H9 (cell line): ENCODE measurements at regions not wholly inside any gene's neighbourhood (a gene's known extent, or its start where the extent isn't known, plus 50 kb on each side); places are given as distances from the start of the nearest gene placed in this dataset.

Experiments used
- DNase-seq: peaks from one replicate; pipeline ENCODE4 v3.0.0-alpha.2; 2017
- H2AFZ ChIP-seq: one replicate; pipeline ENCODE4 v1.6.1; 2013; ENCODE audit warnings: mild to moderate bottlenecking, low read length, control low read depth, moderate library complexity
- H2AK5ac ChIP-seq: 2 replicates; pipeline ENCODE4 v1.6.1; 2013; ENCODE audit warnings: low read length, control low read depth, mixed read lengths; ENCODE audit not compliant: insufficient read length
- H2BK120ac ChIP-seq: one replicate; pipeline ENCODE4 v1.6.1; 2013; ENCODE audit warnings: low read depth, mild to moderate bottlenecking, low read length, control low read depth, inconsistent platforms; ENCODE audit not compliant: poor library complexity, severe bottlenecking
- H2BK12ac ChIP-seq: 2 replicates; pipeline ENCODE4 v1.6.1; 2013; ENCODE audit warnings: low read length, control low read depth, mixed read lengths, low read depth; ENCODE audit not compliant: insufficient read length
- H2BK15ac ChIP-seq: 2 replicates; pipeline ENCODE4 v1.6.1; 2013; ENCODE audit warnings: low read depth, low read length, control low read depth
- H2BK20ac ChIP-seq: one replicate; pipeline ENCODE4 v1.6.1; 2013; ENCODE audit warnings: low read depth, mild to moderate bottlenecking, low read length, control low read depth, inconsistent platforms; ENCODE audit not compliant: poor library complexity, severe bottlenecking
- H2BK5ac ChIP-seq: 2 replicates; pipeline ENCODE4 v1.6.1; 2013; ENCODE audit warnings: low read length, control low read depth, mixed read lengths; ENCODE audit not compliant: insufficient read length
- H3K14ac ChIP-seq: 2 replicates; pipeline ENCODE4 v1.6.1; 2013; ENCODE audit warnings: low read length, control low read depth; ENCODE audit not compliant: insufficient read depth
- H3K18ac ChIP-seq: 2 replicates; pipeline ENCODE4 v1.6.1; 2013; ENCODE audit warnings: low read depth, mild to moderate bottlenecking, mixed read lengths, low read length, control low read depth; ENCODE audit not compliant: insufficient read length
- H3K23ac ChIP-seq: 2 replicates; pipeline ENCODE4 v1.6.1; 2013; ENCODE audit warnings: low read length, control low read depth, mixed read lengths, low read depth; ENCODE audit not compliant: insufficient read length
- H3K23me2 ChIP-seq: 2 replicates; pipeline ENCODE4 v1.6.1; 2013; ENCODE audit warnings: low read depth, mild to moderate bottlenecking, mixed read lengths, low read length, control low read depth; ENCODE audit not compliant: insufficient read length, poor library complexity, severe bottlenecking
- H3K27ac ChIP-seq: 2 replicates; pipeline ENCODE4 v1.5.1; 2013; ENCODE audit warnings: low read length, control low read depth, mixed read lengths, low read depth; ENCODE audit not compliant: insufficient read length
- H3K27me3 ChIP-seq: 2 replicates; pipeline ENCODE4 v1.6.1; 2013; ENCODE audit warnings: low read length, control low read depth, inconsistent platforms; ENCODE audit not compliant: insufficient read depth
- H3K4ac ChIP-seq: 2 replicates; pipeline ENCODE4 v1.6.1; 2013; ENCODE audit warnings: low read depth, mild to moderate bottlenecking, control low read depth, inconsistent platforms, low read length, moderate library complexity
- H3K4me1 ChIP-seq: 2 replicates; pipeline ENCODE4 v1.6.1; 2013; ENCODE audit warnings: low read length, control low read depth, inconsistent platforms; ENCODE audit not compliant: insufficient read depth
- H3K4me2 ChIP-seq: 2 replicates; pipeline ENCODE4 v1.6.1; 2013; ENCODE audit warnings: low read length, control low read depth, mixed read lengths; ENCODE audit not compliant: insufficient read length, insufficient read depth
- H3K56ac ChIP-seq: 2 replicates; pipeline ENCODE4 v1.6.1; 2013; ENCODE audit warnings: low read depth, mild to moderate bottlenecking, mixed read lengths, low read length, control low read depth; ENCODE audit not compliant: insufficient read length
- H3K79me1 ChIP-seq: 2 replicates; pipeline ENCODE4 v1.6.1; 2013; ENCODE audit warnings: low read depth, mild to moderate bottlenecking, moderate library complexity, low read length, control low read depth, inconsistent platforms; ENCODE audit not compliant: insufficient read depth, poor library complexity, severe bottlenecking
- H3K79me2 ChIP-seq: 2 replicates; pipeline ENCODE4 v1.6.1; 2013; ENCODE audit warnings: low read length, control low read depth, inconsistent platforms; ENCODE audit not compliant: insufficient read depth
- H3K9ac ChIP-seq: 2 replicates; pipeline ENCODE4 v1.6.1; 2013; ENCODE audit warnings: low read length, control low read depth, mixed read lengths; ENCODE audit not compliant: insufficient read length; ENCODE audit errors: extremely low read depth
- H3K9me3 ChIP-seq: one replicate; pipeline ENCODE4 v1.6.1; 2013; ENCODE audit warnings: low read depth, low read length, inconsistent platforms; ENCODE audit not compliant: control insufficient read depth
- H3T11ph ChIP-seq: one replicate; pipeline ENCODE4 v1.6.1; 2013; ENCODE audit warnings: mild to moderate bottlenecking, low read length, control low read depth, inconsistent platforms
- H4K20me1 ChIP-seq: one replicate; pipeline ENCODE4 v1.6.1; 2013; ENCODE audit not compliant: control insufficient read depth, insufficient read length, insufficient read depth
- H4K5ac ChIP-seq: 2 replicates; pipeline ENCODE4 v1.6.1; 2013; ENCODE audit warnings: low read depth, mild to moderate bottlenecking, mixed read lengths, low read length, control low read depth; ENCODE audit not compliant: insufficient read length
- H4K8ac ChIP-seq: replicated peaks from 2 replicates; pipeline ENCODE4 v1.6.1; 2013; ENCODE audit warnings: low read length, control low read depth, mixed read lengths, low read depth; ENCODE audit not compliant: insufficient read length
- H4K91ac ChIP-seq: 2 replicates; pipeline ENCODE4 v1.6.1; 2013; ENCODE audit warnings: low read depth, mild to moderate bottlenecking, moderate library complexity, mixed read lengths, low read length, control low read depth; ENCODE audit not compliant: insufficient read length
- H3K27ac Mint-ChIP-seq, 3 experiments: 2 replicates in 2 of 3; 3 replicates in 1 of 3; pipeline ENCODE4 v1.8.0; 2020 to 2021; ENCODE audit warnings: mixed read lengths in 3 of 3, mild to moderate bottlenecking in 1 of 3, moderate library complexity in 1 of 3
- H3K27me3 Mint-ChIP-seq: 2 replicates; pipeline ENCODE4 v1.8.0; 2021; ENCODE audit warnings: low read depth, mild to moderate bottlenecking, moderate library complexity, mixed read lengths
- H3K36me3 Mint-ChIP-seq, 3 experiments: 2 replicates in 2 of 3; 3 replicates in 1 of 3; pipeline ENCODE4 v1.8.0; 2020 to 2021; ENCODE audit warnings: low read depth in 3 of 3, mixed read lengths in 3 of 3; ENCODE audit not compliant: insufficient read depth in 1 of 3
- H3K4me1 Mint-ChIP-seq, 2 experiments: 2 replicates each; pipeline ENCODE4 v1.8.0; 2020; ENCODE audit warnings: mixed read lengths in 2 of 2
- H3K4me3 Mint-ChIP-seq, 2 experiments: 2 replicates in 1 of 2; 3 replicates in 1 of 2; pipeline ENCODE4 v1.8.0; 2020 to 2021; ENCODE audit warnings: mild to moderate bottlenecking in 2 of 2, mixed read lengths in 2 of 2, moderate library complexity in 1 of 2
- H3K9me3 Mint-ChIP-seq, 2 experiments: 2 replicates in 1 of 2; 3 replicates in 1 of 2; pipeline ENCODE4 v1.8.0; 2020; ENCODE audit warnings: mild to moderate bottlenecking in 2 of 2, mixed read lengths in 2 of 2, moderate library complexity in 1 of 2
- WGBS: extraction: QIAGEN DNeasy Blood & Tissue Kit; methylation state at CpG from one replicate; pipeline ENCODE4 v1.1.7; 2013; ENCODE audit warnings: missing lambda C conversion rate, low lambda C conversion rate, mixed read lengths; ENCODE audit not compliant: insufficient read length; ENCODE audit errors: extremely low coverage; 5-methylcytosine and 5-hydroxymethylcytosine counted together
- TF ChIP-seq, protein P1 (sequence below): fragments of 200-600 bp; sonication (generic); conservative IDR thresholded peaks from 3 replicates; pipeline ENCODE4 v1.8.0; 2021; ENCODE audit warnings: antibody characterized with exemption, mild to moderate bottlenecking

DNA sequence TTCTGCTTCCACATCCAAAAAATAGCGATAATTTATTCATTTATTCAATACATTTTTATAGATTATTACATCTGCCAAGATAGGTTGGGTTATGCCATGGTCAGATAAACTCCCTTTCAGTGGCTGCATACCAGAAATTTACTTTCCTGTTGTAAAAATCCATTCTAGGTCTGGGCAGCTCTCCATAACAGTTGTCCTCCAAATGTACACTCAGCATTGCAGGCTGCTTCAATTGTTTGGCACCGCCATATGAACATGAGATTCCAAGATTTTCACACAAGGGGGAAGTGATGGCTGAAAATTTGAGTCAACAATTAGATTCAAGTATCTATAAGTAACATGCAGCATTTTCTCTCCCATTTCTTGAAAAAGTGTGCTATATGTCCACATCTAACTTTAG is 568.7 kb downstream of the ETV1 start:
- Mint-ChIP-seq H3K4me3 (no peak overlapping the region), H3K36me3 (peaks cover 2 to 21% (median 7%) of the 10 kb centered on the region in 3 experiments; a peak in 6 of 7 replicates), H3K4me1 (no peaks in the 10 kb centered on the region), H3K27ac (no peak overlapping the region), H3K9me3 (peaks cover 8 to 11% of the 10 kb centered on the region in 2 experiments), H3K27me3 (no peaks in the 10 kb centered on the region)
- Histone ChIP-seq H4K8ac (no peak overlapping the region), H2AK5ac (no peak overlapping the region), H3K4me2 (no peak overlapping the region), H3K9ac (no peak overlapping the region), H3K9me3 (no peaks in the 10 kb centered on the region), H3K56ac (no peak overlapping the region), H3K79me1 (no peaks in the 10 kb centered on the region), H4K20me1 (no peaks in the 10 kb centered on the region), H2BK20ac (no peak overlapping the region), H2AFZ (no peak overlapping the region), H2BK120ac (no peak overlapping the region), H3K27me3 (no peaks in the 10 kb centered on the region), H3K23ac (no peak overlapping the region), H3K23me2 (no peaks in the 10 kb centered on the region), H2BK5ac (no peak overlapping the region), H4K91ac (no peak overlapping the region), H3K14ac (no peak overlapping the region), H2BK12ac (no peak overlapping the region), H3T11ph (no peak overlapping the region), H3K79me2 (no peaks in the 10 kb centered on the region), H3K18ac (no peak overlapping the region), H3K27ac (no peak overlapping the region), H3K4ac (no peak overlapping the region), H3K4me1 (no peaks in the 10 kb centered on the region), H4K5ac (no peak overlapping the region), H2BK15ac (no peak overlapping the region)
- TF ChIP-seq, protein P1, sequence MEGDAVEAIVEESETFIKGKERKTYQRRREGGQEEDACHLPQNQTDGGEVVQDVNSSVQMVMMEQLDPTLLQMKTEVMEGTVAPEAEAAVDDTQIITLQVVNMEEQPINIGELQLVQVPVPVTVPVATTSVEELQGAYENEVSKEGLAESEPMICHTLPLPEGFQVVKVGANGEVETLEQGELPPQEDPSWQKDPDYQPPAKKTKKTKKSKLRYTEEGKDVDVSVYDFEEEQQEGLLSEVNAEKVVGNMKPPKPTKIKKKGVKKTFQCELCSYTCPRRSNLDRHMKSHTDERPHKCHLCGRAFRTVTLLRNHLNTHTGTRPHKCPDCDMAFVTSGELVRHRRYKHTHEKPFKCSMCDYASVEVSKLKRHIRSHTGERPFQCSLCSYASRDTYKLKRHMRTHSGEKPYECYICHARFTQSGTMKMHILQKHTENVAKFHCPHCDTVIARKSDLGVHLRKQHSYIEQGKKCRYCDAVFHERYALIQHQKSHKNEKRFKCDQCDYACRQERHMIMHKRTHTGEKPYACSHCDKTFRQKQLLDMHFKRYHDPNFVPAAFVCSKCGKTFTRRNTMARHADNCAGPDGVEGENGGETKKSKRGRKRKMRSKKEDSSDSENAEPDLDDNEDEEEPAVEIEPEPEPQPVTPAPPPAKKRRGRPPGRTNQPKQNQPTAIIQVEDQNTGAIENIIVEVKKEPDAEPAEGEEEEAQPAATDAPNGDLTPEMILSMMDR: no peak
- WGBS: no CpG with 5 or more reads among the region's 2 CpGs
- no peak for DNase-seq
